Smooth muscle cell (in vitro differentiated cells): ENCODE measurements at regions not wholly inside any gene's neighbourhood (a gene's known extent, or its start where the extent isn't known, plus 50 kb on each side); places are given as distances from the start of the nearest gene placed in this dataset.

Experiments used
- DNase-seq: peaks from one replicate; lab custom pipeline; 2025; ENCODE audit not compliant: unreplicated experiment; lab: John Stamatoyannopoulos, UW
- H2AFZ ChIP-seq: fragments of 200-600 bp; sonication (generic); 2 replicates; pipeline ENCODE4 v1.6.0; 2016; ENCODE audit warnings: antibody characterized with exemption, low read depth, mild to moderate bottlenecking
- H3F3A ChIP-seq: fragments of 200-600 bp; sonication (generic); 2 replicates; pipeline ENCODE4 v1.6.0; 2017; ENCODE audit warnings: antibody characterized with exemption, low read depth
- H3K27ac ChIP-seq: fragments of 200-600 bp; sonication (generic); 2 replicates; pipeline ENCODE4 v1.5.1; 2016; ENCODE audit warnings: low read depth, mild to moderate bottlenecking
- H3K27me3 ChIP-seq: fragments of 200-600 bp; sonication (generic); 2 replicates; pipeline ENCODE4 v1.6.1; 2016; ENCODE audit warnings: low read depth, mild to moderate bottlenecking
- H3K36me3 ChIP-seq: fragments of 200-600 bp; sonication (generic); 2 replicates; pipeline ENCODE4 v1.5.1; 2016; ENCODE audit warnings: low read depth
- H3K4me1 ChIP-seq: fragments of 200-600 bp; sonication (generic); 2 replicates; pipeline ENCODE4 v1.5.1; 2016; ENCODE audit warnings: low read depth
- H3K4me2 ChIP-seq: fragments of 200-600 bp; sonication (generic); 2 replicates; pipeline ENCODE4 v1.6.0; 2016; ENCODE audit warnings: mild to moderate bottlenecking
- H3K4me3 ChIP-seq: fragments of 200-600 bp; sonication (generic); 2 replicates; pipeline ENCODE4 v1.5.1; 2016; ENCODE audit warnings: mild to moderate bottlenecking
- H3K79me2 ChIP-seq: fragments of 200-600 bp; sonication (generic); 2 replicates; pipeline ENCODE4 v1.6.0; 2016; ENCODE audit warnings: low read depth, mild to moderate bottlenecking
- H3K9ac ChIP-seq: fragments of 200-600 bp; sonication (generic); 2 replicates; pipeline ENCODE4 v1.6.0; 2016; ENCODE audit warnings: low read depth
- H3K9me3 ChIP-seq: fragments of 200-600 bp; sonication (generic); replicated peaks from 2 replicates; pipeline ENCODE4 v1.5.1; 2016; ENCODE audit warnings: low read depth
- H4K20me1 ChIP-seq: fragments of 200-600 bp; sonication (generic); 2 replicates; pipeline ENCODE4 v1.6.0; 2016; ENCODE audit warnings: low read depth
- WGBS: methylation state at CpG from one replicate; pipeline ENCODE4 v1.1.7; 2016; ENCODE audit warnings: low lambda C conversion rate; 5-methylcytosine and 5-hydroxymethylcytosine counted together
- TF ChIP-seq, protein P1 (sequence below): fragments of 200-600 bp; sonication (generic); IDR thresholded peaks from 2 replicates; pipeline ENCODE4 v1.5.1; 2017; ENCODE audit warnings: borderline replicate concordance, mild to moderate bottlenecking, antibody characterized with exemption; ENCODE audit not compliant: insufficient read depth, poor library complexity, severe bottlenecking

DNA sequence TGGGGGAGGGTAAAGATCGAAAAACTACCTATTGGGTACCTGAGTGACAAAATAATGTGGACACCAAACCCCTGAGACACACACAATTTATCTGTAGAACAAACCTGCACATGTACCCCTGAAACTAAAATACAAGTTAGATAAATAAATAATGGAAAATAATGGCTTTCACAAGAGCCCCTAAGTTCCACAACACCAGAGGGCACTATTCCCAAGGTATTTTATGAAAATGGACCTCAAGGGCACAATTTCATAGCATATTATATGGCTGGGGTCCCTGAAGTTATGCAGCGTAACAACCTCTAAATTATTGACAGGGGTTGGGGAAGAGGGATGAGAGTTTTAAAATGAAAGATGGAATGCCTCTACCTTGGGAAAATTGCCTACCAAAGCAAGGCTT is 81.3 kb upstream of the TMEM33 start:
- 76% methylated on average over 2 of the region's 2 CpGs for WGBS
- H3K4me2 ChIP-seq, result no peak overlapping the region
- H3K79me2 ChIP-seq, result no peaks in the 10 kb centered on the region
- H3K4me1 ChIP-seq, result no peaks in the 10 kb centered on the region
- H3K36me3 ChIP-seq, result no peaks in the 10 kb centered on the region
- H3K27me3 ChIP-seq, result peaks cover 76% of the 10 kb centered on the region
- H4K20me1 ChIP-seq, result no peaks in the 10 kb centered on the region
- no peaks in the 10 kb centered on the region for H3K9me3 ChIP-seq
- TF ChIP-seq, protein P1, sequence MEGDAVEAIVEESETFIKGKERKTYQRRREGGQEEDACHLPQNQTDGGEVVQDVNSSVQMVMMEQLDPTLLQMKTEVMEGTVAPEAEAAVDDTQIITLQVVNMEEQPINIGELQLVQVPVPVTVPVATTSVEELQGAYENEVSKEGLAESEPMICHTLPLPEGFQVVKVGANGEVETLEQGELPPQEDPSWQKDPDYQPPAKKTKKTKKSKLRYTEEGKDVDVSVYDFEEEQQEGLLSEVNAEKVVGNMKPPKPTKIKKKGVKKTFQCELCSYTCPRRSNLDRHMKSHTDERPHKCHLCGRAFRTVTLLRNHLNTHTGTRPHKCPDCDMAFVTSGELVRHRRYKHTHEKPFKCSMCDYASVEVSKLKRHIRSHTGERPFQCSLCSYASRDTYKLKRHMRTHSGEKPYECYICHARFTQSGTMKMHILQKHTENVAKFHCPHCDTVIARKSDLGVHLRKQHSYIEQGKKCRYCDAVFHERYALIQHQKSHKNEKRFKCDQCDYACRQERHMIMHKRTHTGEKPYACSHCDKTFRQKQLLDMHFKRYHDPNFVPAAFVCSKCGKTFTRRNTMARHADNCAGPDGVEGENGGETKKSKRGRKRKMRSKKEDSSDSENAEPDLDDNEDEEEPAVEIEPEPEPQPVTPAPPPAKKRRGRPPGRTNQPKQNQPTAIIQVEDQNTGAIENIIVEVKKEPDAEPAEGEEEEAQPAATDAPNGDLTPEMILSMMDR, result peak; percentile 12
- no peak overlapping the region for H3K4me3 ChIP-seq
- no peak overlapping the region for H3K27ac ChIP-seq
- no peak overlapping the region for H3K9ac ChIP-seq
- H2AFZ ChIP-seq, result no peak overlapping the region
- no peak for DNase-seq
- H3F3A ChIP-seq, result no peaks in the 10 kb centered on the region

DNA sequence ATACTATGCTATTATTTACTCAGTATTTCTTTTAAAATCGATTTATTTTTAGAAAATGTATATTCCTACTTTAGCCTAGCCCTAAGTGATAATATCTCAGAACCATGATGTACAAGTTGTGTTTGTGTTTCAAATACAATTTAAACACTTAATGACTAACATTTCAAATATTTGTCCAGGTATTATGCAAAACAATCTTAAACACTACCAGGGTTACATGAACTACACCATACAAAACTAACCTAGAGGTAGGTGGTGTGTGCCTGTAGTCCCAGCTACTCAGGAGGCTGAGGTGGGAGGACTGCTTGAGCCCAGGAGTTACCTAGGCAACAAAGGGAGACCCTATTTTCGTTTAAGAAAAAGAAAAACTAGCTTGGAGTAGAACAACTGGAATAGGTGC is 83.0 kb upstream of the TMEM33 start:
- H4K20me1 ChIP-seq, result no peaks in the 10 kb centered on the region
- H3F3A ChIP-seq, result no peaks in the 10 kb centered on the region
- H2AFZ ChIP-seq, result no peak overlapping the region
- H3K4me1 ChIP-seq, result no peaks in the 10 kb centered on the region
- no peak overlapping the region for H3K27ac ChIP-seq
- H3K4me2 ChIP-seq, result no peak overlapping the region
- DNase-seq, result no peak
- WGBS, result 67% methylated on average over 2 of the region's 2 CpGs
- no peaks in the 10 kb centered on the region for H3K36me3 ChIP-seq
- peaks cover 72% of the 10 kb centered on the region for H3K27me3 ChIP-seq
- no peaks in the 10 kb centered on the region for H3K9me3 ChIP-seq
- TF ChIP-seq, protein P1, result no peak
- H3K9ac ChIP-seq, result no peak overlapping the region
- no peak overlapping the region for H3K4me3 ChIP-seq
- H3K79me2 ChIP-seq, result no peaks in the 10 kb centered on the region

DNA sequence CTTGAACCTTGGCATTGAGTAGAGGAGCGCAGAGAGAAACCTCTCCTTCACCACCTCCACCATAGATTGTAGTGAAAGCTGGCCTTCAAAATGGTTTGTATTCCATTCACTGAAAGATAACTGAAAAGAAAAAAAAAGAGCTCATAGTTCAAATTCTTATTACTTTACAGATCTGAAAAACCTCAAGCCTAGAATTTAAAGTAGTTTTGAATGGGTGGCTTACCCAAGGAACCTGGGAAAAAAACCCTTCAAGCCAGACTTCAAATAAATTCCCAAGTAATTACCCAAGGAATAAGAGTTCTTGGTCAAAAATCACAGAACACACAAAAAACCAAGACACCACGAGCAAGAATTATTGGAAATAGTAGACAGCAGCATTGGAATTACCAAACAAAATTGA is 83.6 kb upstream of the TMEM33 start:
- H3K4me3 ChIP-seq, result no peak overlapping the region
- no peak overlapping the region for H3K9ac ChIP-seq
- H3K4me1 ChIP-seq, result no peaks in the 10 kb centered on the region
- 83% methylated on average over 2 of the region's 2 CpGs for WGBS
- no peak overlapping the region for H3K27ac ChIP-seq
- H3K27me3 ChIP-seq, result peaks cover 68% of the 10 kb centered on the region
- no peaks in the 10 kb centered on the region for H3K9me3 ChIP-seq
- no peak overlapping the region for H2AFZ ChIP-seq
- H3K4me2 ChIP-seq, result no peak overlapping the region
- H3K79me2 ChIP-seq, result no peaks in the 10 kb centered on the region
- no peaks in the 10 kb centered on the region for H3K36me3 ChIP-seq
- H4K20me1 ChIP-seq, result no peaks in the 10 kb centered on the region
- H3F3A ChIP-seq, result no peaks in the 10 kb centered on the region
- no peak for DNase-seq
- TF ChIP-seq, protein P1, result no peak

DNA sequence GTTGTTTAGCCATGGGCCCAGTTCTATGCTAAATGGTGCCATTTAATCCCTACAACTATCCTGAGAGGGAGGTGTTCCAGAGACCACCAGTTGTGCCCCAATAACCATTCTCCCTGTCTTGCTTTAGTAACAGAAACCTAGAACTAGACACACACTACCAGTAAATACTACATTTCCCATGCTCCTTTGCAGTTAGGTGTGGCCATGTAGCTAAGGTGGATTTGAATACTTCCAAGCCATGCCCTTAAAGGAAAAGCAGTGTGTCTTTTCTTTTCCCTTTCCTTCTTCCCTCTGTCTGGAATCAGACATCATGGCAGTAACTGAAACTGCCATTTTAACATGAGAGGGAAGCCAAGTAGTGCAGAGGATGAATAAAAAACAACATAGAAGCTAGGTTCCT is 90.9 kb upstream of the TMEM33 start:
- Histone ChIP-seq H3K4me3 (no peak overlapping the region), H3K36me3 (no peaks in the 10 kb centered on the region), H2AFZ (no peak overlapping the region), H3K27ac (no peak overlapping the region), H4K20me1 (no peaks in the 10 kb centered on the region), H3K79me2 (no peaks in the 10 kb centered on the region), H3K9me3 (no peaks in the 10 kb centered on the region), H3K9ac (no peak overlapping the region), H3F3A (no peaks in the 10 kb centered on the region), H3K4me1 (no peaks in the 10 kb centered on the region), H3K4me2 (no peak overlapping the region), H3K27me3 (peaks cover 15% of the 10 kb centered on the region)
- no peak for DNase-seq
- TF ChIP-seq, protein P1, result no peak
